SH-SY5Y (cell line): ENCODE measurements at regions not wholly inside any gene's neighbourhood (a gene's known extent, or its start where the extent isn't known, plus 50 kb on each side); places are given as distances from the start of the nearest gene placed in this dataset.
A peak's percentile ranks its signal among the peaks of the same experiment; 100 is the strongest.

Source experiments
- GATA2 ChIP-seq: IDR thresholded peaks from 2 replicates; pipeline ENCODE4 v1.6.1; 2011; ENCODE audit warnings: mild to moderate bottlenecking, low read depth, low read length
- GATA3 ChIP-seq: IDR thresholded peaks from 2 replicates; pipeline ENCODE4 v1.6.1; 2011; ENCODE audit warnings: low read depth, mild to moderate bottlenecking, low read length, moderate library complexity

- TF ChIP-seq GATA2 (no peak), GATA3 (no peak)
Observed at GRCh38 chr14:61948376-61948775, 186.2 kb downstream of the SNAPC1 start.

GRCh38 chr14:61950340-61950739 is 188.1 kb downstream of the SNAPC1 start:
- TF ChIP-seq GATA3, result peak; percentile 80
- TF ChIP-seq GATA2, result peak; percentile 91

- TF ChIP-seq GATA3 (no peak), GATA2 (no peak)
Observed at GRCh38 chr14:61953602-61954001, 191.4 kb downstream of the SNAPC1 start.

- TF ChIP-seq GATA3 (no peak), GATA2 (no peak)
Observed at GRCh38 chr14:61954306-61954705, 192.1 kb downstream of the SNAPC1 start.

GRCh38 chr14:61956517-61956916 is 194.3 kb downstream of the SNAPC1 start:
- TF ChIP-seq GATA2 (no peak), GATA3 (no peak)

GRCh38 chr14:61959348-61959747 is 197.1 kb downstream of the SNAPC1 start:
- TF ChIP-seq GATA2 (no peak), GATA3 (no peak)

GRCh38 chr14:61961369-61961768 is 199.1 kb downstream of the SNAPC1 start:
- no peak for TF ChIP-seq GATA3
- TF ChIP-seq GATA2, result no peak

- TF ChIP-seq GATA2 (no peak), GATA3 (no peak)
Observed at GRCh38 chr14:61963926-61964325, 201.7 kb downstream of the SNAPC1 start.

GRCh38 chr14:61965030-61965745 is 203.0 kb downstream of the SNAPC1 start:
- no peak for TF ChIP-seq GATA3
- TF ChIP-seq GATA2, result no peak

- TF ChIP-seq GATA3 (no peak), GATA2 (no peak)
Observed at GRCh38 chr14:61968207-61968606, 206.0 kb downstream of the SNAPC1 start.

- TF ChIP-seq GATA2, result no peak
- no peak for TF ChIP-seq GATA3
Observed at GRCh38 chr14:61972711-61973110, 210.5 kb downstream of the SNAPC1 start.

GRCh38 chr14:61973981-61974380 is 211.8 kb downstream of the SNAPC1 start:
- TF ChIP-seq GATA3 (no peak), GATA2 (no peak)

GRCh38 chr14:61977217-61977616 is 215.0 kb downstream of the SNAPC1 start:
- no peak for TF ChIP-seq GATA2
- TF ChIP-seq GATA3, result no peak

GRCh38 chr14:61988240-61988639 is 226.0 kb downstream of the SNAPC1 start:
- TF ChIP-seq GATA3, result no peak
- no peak for TF ChIP-seq GATA2

GRCh38 chr14:61992139-61992538 is 229.9 kb downstream of the SNAPC1 start:
- TF ChIP-seq GATA3 (no peak), GATA2 (no peak)

GRCh38 chr14:61992926-61993325 is 230.7 kb downstream of the SNAPC1 start:
- TF ChIP-seq GATA3, result no peak
- no peak for TF ChIP-seq GATA2

GRCh38 chr14:61994589-61994988 is 232.4 kb downstream of the SNAPC1 start:
- TF ChIP-seq GATA3, result no peak
- no peak for TF ChIP-seq GATA2
